ENCODE measurements at regions not wholly inside any gene's neighbourhood (a gene's known extent, or its start where the extent isn't known, plus 50 kb on each side); places are given as distances from the start of the nearest gene placed in this dataset.

DNA sequence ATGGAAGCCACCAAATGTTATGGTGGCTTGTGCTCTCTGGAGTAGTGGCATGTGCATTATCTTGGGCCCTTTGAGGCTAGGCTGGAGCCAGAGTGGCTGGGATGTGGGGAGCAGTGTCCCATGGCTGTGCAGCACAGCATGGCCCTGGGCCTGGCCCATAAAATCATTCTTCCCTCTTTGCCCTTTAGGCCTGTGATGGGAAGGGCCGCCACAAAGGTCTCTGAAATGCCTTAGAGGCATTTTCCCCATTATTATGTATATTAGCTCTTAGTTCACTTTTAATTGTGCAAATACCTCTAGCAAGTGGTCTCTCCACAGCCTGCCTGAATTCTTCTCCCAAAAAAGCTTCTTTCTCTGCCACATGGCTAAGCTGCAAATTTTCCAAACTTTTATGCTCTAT, 297.3 kb upstream of the IRAK1BP1 start:
- Histone ChIP-seq H3K9ac (ENCODE audit: low read length) (no peak overlapping the region), H3K4me2 (ENCODE audit: low read depth, low read length, poor library complexity, severe bottlenecking) (no peak overlapping the region), H3K27ac (ENCODE audit: low read depth, low read length) (no peak overlapping the region), H4K20me1 (ENCODE audit: low read depth, low read length) (no peaks in the 10 kb centered on the region), H3K79me2 (ENCODE audit: insufficient read depth, low read length) (no peaks in the 10 kb centered on the region), H2AFZ (ENCODE audit: low read depth, low read length, severe bottlenecking) (no peak overlapping the region), H3K36me3 (ENCODE audit: low read length) (no peaks in the 10 kb centered on the region), H3K9me3 (ENCODE audit: insufficient read depth, low read length) (no peaks in the 10 kb centered on the region), H3K4me3 (ENCODE audit: insufficient read depth, low read length, poor library complexity, severe bottlenecking) (no peak overlapping the region), H3K9me2 (replicated peaks; ENCODE audit: insufficient read depth, low read length) (no peaks in the 10 kb centered on the region), H3F3A (ENCODE audit: insufficient read depth) (no peaks in the 10 kb centered on the region), H3K27me3 (ENCODE audit: low read length) (no peaks in the 10 kb centered on the region)
- no peak for TF ChIP-seq EZH2phosphoT487 (conservative IDR thresholded peaks at IDR 0.05; ENCODE audit: low read length)
- TF ChIP-seq, protein P1, sequence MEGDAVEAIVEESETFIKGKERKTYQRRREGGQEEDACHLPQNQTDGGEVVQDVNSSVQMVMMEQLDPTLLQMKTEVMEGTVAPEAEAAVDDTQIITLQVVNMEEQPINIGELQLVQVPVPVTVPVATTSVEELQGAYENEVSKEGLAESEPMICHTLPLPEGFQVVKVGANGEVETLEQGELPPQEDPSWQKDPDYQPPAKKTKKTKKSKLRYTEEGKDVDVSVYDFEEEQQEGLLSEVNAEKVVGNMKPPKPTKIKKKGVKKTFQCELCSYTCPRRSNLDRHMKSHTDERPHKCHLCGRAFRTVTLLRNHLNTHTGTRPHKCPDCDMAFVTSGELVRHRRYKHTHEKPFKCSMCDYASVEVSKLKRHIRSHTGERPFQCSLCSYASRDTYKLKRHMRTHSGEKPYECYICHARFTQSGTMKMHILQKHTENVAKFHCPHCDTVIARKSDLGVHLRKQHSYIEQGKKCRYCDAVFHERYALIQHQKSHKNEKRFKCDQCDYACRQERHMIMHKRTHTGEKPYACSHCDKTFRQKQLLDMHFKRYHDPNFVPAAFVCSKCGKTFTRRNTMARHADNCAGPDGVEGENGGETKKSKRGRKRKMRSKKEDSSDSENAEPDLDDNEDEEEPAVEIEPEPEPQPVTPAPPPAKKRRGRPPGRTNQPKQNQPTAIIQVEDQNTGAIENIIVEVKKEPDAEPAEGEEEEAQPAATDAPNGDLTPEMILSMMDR (IDR thresholded peaks at IDR 0.05; ENCODE audit: insufficient read depth, low read length, poor library complexity, severe bottlenecking): no peak

DNA sequence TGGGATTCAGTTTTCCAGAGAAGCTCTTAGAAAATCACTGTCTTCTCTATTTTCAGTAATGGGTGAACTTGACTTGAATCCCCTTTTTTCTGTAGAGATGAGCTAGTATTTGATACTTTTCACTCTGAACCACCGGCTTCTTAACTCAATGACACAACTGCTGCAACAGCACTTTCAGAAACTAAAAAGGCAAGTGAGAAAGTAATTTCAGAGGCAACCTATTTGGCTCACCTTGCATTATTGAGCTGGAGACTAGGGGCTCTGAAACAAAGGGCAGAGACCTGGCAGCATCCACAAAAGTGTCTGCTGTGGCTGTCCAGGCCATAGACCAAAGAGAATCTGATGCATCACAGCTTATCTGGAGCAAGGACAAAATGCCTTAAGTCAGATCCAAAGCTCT, 289.8 kb upstream of the IRAK1BP1 start:
- H3K27ac ChIP-seq (ENCODE audit: low read depth, low read length): no peak overlapping the region
- no peak overlapping the region for H3K4me2 ChIP-seq (ENCODE audit: low read depth, low read length, poor library complexity, severe bottlenecking)
- H3K9me2 ChIP-seq (replicated peaks; ENCODE audit: insufficient read depth, low read length): no peaks in the 10 kb centered on the region
- H3K79me2 ChIP-seq (ENCODE audit: insufficient read depth, low read length): no peaks in the 10 kb centered on the region
- no peaks in the 10 kb centered on the region for H3K9me3 ChIP-seq (ENCODE audit: insufficient read depth, low read length)
- no peak overlapping the region for H3K9ac ChIP-seq (ENCODE audit: low read length)
- TF ChIP-seq EZH2phosphoT487 (conservative IDR thresholded peaks at IDR 0.05; ENCODE audit: low read length): no peak
- TF ChIP-seq, protein P1 (IDR thresholded peaks at IDR 0.05; ENCODE audit: insufficient read depth, low read length, poor library complexity, severe bottlenecking): no peak
- H3K27me3 ChIP-seq (ENCODE audit: low read length): no peaks in the 10 kb centered on the region
- H2AFZ ChIP-seq (ENCODE audit: low read depth, low read length, severe bottlenecking): no peak overlapping the region
- no peaks in the 10 kb centered on the region for H3K36me3 ChIP-seq (ENCODE audit: low read length)
- no peak overlapping the region for H3K4me3 ChIP-seq (ENCODE audit: insufficient read depth, low read length, poor library complexity, severe bottlenecking)
- H3F3A ChIP-seq (ENCODE audit: insufficient read depth): no peaks in the 10 kb centered on the region
- no peaks in the 10 kb centered on the region for H4K20me1 ChIP-seq (ENCODE audit: low read depth, low read length)

DNA sequence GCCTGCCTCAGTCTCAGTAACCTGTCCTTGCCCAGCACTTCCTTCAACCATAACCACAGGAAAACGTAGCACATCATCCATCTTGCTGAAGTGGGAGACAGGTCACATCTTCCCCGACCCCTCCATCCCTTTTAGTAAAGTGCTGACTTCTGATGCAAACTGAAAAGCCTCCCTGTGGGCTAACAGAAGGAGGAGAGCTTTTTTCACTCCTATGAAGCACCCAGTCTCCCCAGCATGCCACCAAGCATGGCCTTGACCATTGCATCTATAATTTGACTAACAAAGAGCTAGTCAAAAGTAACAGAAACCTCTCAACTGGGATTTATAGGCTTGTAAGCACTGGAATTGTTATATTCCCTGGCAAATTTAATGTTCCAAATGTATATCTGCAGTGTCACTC, 288.9 kb upstream of the IRAK1BP1 start:
- Histone ChIP-seq H3K79me2 (ENCODE audit: insufficient read depth, low read length) (no peaks in the 10 kb centered on the region), H3K27me3 (ENCODE audit: low read length) (no peaks in the 10 kb centered on the region), H3K9ac (ENCODE audit: low read length) (no peak overlapping the region), H3K9me3 (ENCODE audit: insufficient read depth, low read length) (no peaks in the 10 kb centered on the region), H3K9me2 (replicated peaks; ENCODE audit: insufficient read depth, low read length) (no peaks in the 10 kb centered on the region), H4K20me1 (ENCODE audit: low read depth, low read length) (no peaks in the 10 kb centered on the region), H3K36me3 (ENCODE audit: low read length) (no peaks in the 10 kb centered on the region), H3F3A (ENCODE audit: insufficient read depth) (no peaks in the 10 kb centered on the region), H2AFZ (ENCODE audit: low read depth, low read length, severe bottlenecking) (no peak overlapping the region), H3K4me3 (ENCODE audit: insufficient read depth, low read length, poor library complexity, severe bottlenecking) (no peak overlapping the region), H3K27ac (ENCODE audit: low read depth, low read length) (no peak overlapping the region), H3K4me2 (ENCODE audit: low read depth, low read length, poor library complexity, severe bottlenecking) (no peak overlapping the region)
- TF ChIP-seq, protein P1 (IDR thresholded peaks at IDR 0.05; ENCODE audit: insufficient read depth, low read length, poor library complexity, severe bottlenecking): no peak
- no peak for TF ChIP-seq EZH2phosphoT487 (conservative IDR thresholded peaks at IDR 0.05; ENCODE audit: low read length)

Measured in SU-DHL-6 (cell line).